Ishikawa (cell line): ENCODE measurements at regions not wholly inside any gene's neighbourhood (a gene's known extent, or its start where the extent isn't known, plus 50 kb on each side); places are given as distances from the start of the nearest gene placed in this dataset.

Experiments used
- CREB1 ChIP-seq: IDR thresholded peaks from 2 replicates; pipeline ENCODE4 v1.6.1; 2012; ENCODE audit warnings: low read depth
- RAD21 ChIP-seq: IDR thresholded peaks from 2 replicates; pipeline ENCODE4 v1.6.1; 2012; ENCODE audit warnings: low read depth
- TF ChIP-seq, protein P1 (sequence below): IDR thresholded peaks from 2 replicates; pipeline ENCODE4 v1.6.1; 2012

DNA sequence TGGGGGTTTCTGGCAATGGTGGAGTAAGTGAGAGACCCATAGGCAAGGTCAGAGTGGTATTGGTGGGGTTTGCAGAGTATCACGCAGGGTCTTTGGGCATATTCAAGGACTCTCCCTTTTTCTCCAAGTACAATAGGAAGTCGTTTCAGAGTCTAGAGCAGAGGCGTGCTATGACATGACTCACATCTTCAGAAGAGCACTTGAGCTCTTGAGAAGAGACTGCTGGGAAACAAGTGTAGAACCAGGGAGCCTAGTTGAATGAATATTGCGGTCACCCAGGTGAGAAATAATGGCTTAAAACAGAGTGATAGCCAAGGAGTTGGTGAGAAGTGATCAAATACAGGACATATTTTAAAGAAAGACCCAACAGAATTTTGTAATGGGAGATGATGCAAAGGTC lies 813.4 kb downstream of the TLE1 start:
- no peak for TF ChIP-seq RAD21
- TF ChIP-seq CREB1 = no peak
- TF ChIP-seq, protein P1, sequence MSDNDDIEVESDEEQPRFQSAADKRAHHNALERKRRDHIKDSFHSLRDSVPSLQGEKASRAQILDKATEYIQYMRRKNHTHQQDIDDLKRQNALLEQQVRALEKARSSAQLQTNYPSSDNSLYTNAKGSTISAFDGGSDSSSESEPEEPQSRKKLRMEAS = no peak
